IPS DF 6.9 (cell line): ENCODE measurements at regions not wholly inside any gene's neighbourhood (a gene's known extent, or its start where the extent isn't known, plus 50 kb on each side); places are given as distances from the start of the nearest gene placed in this dataset.

Source experiments
- DNase-seq: peaks from one replicate; pipeline ENCODE4 v3.0.0-alpha.2; 2013; ENCODE audit warnings: low read depth, low spot score
- H3K27ac ChIP-seq: one replicate; pipeline ENCODE4 v1.5.1; 2013; ENCODE audit warnings: low read length, control low read depth
- H3K27me3 ChIP-seq: 2 replicates; pipeline ENCODE4 v1.6.1; 2013; ENCODE audit warnings: mild to moderate bottlenecking, low read length; ENCODE audit not compliant: control insufficient read depth, insufficient read depth
- H3K36me3 ChIP-seq: 2 replicates; pipeline ENCODE4 v1.6.1; 2013; ENCODE audit warnings: low read length; ENCODE audit not compliant: control insufficient read depth, insufficient read depth
- H3K4me1 ChIP-seq: 2 replicates; pipeline ENCODE4 v1.6.1; 2013; ENCODE audit warnings: low read length; ENCODE audit not compliant: control insufficient read depth, insufficient read depth
- H3K4me3 ChIP-seq: 2 replicates; pipeline ENCODE4 v1.5.1; 2013; ENCODE audit warnings: mild to moderate bottlenecking, low read length
- H3K9me3 ChIP-seq: 2 replicates; pipeline ENCODE4 v1.6.1; 2013; ENCODE audit warnings: low read length, inconsistent platforms; ENCODE audit not compliant: control insufficient read depth, insufficient read depth
- WGBS: extraction: QIAGEN DNeasy Blood & Tissue Kit; methylation state at CpG from one replicate; pipeline ENCODE4 v1.1.7; 2013; ENCODE audit warnings: mixed read lengths, missing lambda C conversion rate; ENCODE audit not compliant: insufficient read length, insufficient coverage; 5-methylcytosine and 5-hydroxymethylcytosine counted together

GRCh38 chr16:79876332-79876730 lies 275.8 kb upstream of the MAF start:
- H3K4me3 ChIP-seq, result no peak overlapping the region
- WGBS, result no CpG with 5 or more reads among the region's 3 CpGs
- no peaks in the 10 kb centered on the region for H3K9me3 ChIP-seq
- DNase-seq, result no peak
- H3K4me1 ChIP-seq, result no peaks in the 10 kb centered on the region
- no peaks in the 10 kb centered on the region for H3K27me3 ChIP-seq
- H3K36me3 ChIP-seq, result no peaks in the 10 kb centered on the region
- H3K27ac ChIP-seq, result no peak overlapping the region

GRCh38 chr16:79874391-79874790 lies 273.9 kb upstream of the MAF start:
- WGBS, result no CpG with 5 or more reads among the region's 5 CpGs
- no peak for DNase-seq
- no peaks in the 10 kb centered on the region for H3K27me3 ChIP-seq

GRCh38 chr16:79873825-79874224 lies 273.3 kb upstream of the MAF start:
- H3K27me3 ChIP-seq, result no peaks in the 10 kb centered on the region
- DNase-seq, result no peak
- no peaks in the 10 kb centered on the region for H3K9me3 ChIP-seq
- no peaks in the 10 kb centered on the region for H3K4me1 ChIP-seq
- no peaks in the 10 kb centered on the region for H3K36me3 ChIP-seq
- no CpG with 5 or more reads among the region's 5 CpGs for WGBS
- H3K4me3 ChIP-seq, result no peak overlapping the region
- no peak overlapping the region for H3K27ac ChIP-seq

More at GRCh38 chr16:79874391-79874790, 273.9 kb upstream of the MAF start:
- Histone ChIP-seq H3K4me1 (no peaks in the 10 kb centered on the region), H3K4me3 (no peak overlapping the region), H3K27ac (no peak overlapping the region), H3K36me3 (no peaks in the 10 kb centered on the region), H3K9me3 (no peaks in the 10 kb centered on the region)

DNA sequence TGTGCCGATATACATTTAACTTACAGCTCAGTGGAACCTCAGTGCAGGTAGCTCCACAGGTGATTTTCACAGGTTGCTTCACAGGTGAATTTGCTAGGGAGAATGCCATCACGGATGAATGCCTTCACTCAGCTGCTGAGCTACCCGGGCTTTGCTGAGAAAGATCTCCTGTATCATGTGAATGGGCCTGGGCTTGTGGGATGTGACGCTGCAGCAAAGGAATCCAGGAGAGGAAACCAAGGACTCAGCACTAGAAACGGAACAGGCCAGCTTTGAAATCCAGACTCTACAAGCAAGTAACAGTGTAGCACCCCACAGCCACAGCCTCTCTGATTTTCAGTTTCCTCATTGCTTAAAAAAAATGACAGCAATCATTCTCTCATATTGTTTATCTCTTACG lies 271.4 kb upstream of the MAF start:
- no peak for DNase-seq

DNA sequence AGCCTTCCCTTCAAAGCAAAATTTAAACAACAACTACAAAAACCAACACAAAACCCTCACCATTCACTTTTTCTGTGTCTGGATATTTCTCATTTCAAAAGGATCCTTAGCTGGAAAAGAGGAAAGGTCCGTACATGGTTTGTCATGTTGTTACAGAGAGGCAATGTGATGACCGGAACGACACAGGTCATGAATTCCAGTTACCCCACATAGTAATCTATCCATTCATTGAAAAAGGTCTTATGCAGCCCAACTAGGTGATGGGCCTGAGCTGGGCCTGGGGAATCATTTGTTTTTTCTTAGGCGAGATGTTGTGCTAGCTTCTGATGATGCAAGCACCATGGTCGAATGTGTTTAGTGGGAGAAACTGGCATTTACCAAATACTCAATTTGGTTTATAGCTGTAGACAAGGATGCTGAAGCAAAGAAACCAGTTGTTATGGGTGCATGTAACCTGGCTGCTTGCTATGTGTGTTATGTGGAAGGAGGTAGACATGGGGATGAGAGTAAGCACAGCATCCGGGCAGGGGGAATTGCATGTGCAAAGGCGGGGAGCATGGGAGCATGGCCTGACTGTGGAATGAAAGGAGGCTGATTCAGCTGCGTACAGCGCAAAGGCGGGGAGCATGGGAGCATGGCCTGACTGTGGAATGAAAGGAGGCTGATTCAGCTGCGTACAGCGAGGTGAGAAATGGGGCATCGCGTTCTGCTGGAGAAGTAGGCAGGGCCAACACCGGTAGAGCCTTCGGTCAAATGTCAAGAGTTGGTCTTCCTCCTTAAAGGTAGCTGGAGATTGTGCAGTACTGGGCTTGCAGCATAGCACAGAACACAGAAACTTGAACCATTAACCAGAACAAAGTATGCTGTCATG lies 269.7 kb upstream of the MAF start:
- Histone ChIP-seq H3K9me3 (no peaks in the 10 kb centered on the region), H3K27me3 (no peaks in the 10 kb centered on the region), H3K4me3 (no peak overlapping the region), H3K4me1 (no peaks in the 10 kb centered on the region), H3K27ac (no peak overlapping the region), H3K36me3 (no peaks in the 10 kb centered on the region)
- no peak for DNase-seq
- WGBS, result no CpG with 5 or more reads among the region's 16 CpGs

More for the DNA sequence above, 271.4 kb upstream of the MAF start:
- H3K27ac ChIP-seq, result no peak overlapping the region
- H3K9me3 ChIP-seq, result no peaks in the 10 kb centered on the region
- H3K4me3 ChIP-seq, result no peak overlapping the region
- no peaks in the 10 kb centered on the region for H3K4me1 ChIP-seq
- no peaks in the 10 kb centered on the region for H3K36me3 ChIP-seq
- WGBS, result no CpG with 5 or more reads among the region's 6 CpGs
- H3K27me3 ChIP-seq, result no peaks in the 10 kb centered on the region

GRCh38 chr16:79869304-79870015 lies 268.9 kb upstream of the MAF start:
- Histone ChIP-seq H3K27ac (no peak overlapping the region), H3K4me3 (no peak overlapping the region), H3K27me3 (no peaks in the 10 kb centered on the region), H3K36me3 (no peaks in the 10 kb centered on the region), H3K4me1 (no peaks in the 10 kb centered on the region), H3K9me3 (no peaks in the 10 kb centered on the region)
- no peak for DNase-seq
- WGBS, result no CpG with 5 or more reads among the region's 4 CpGs

- WGBS, result no CpG with 5 or more reads among the region's 2 CpGs
- no peak overlapping the region for H3K4me3 ChIP-seq
- no peaks in the 10 kb centered on the region for H3K4me1 ChIP-seq
- no peaks in the 10 kb centered on the region for H3K9me3 ChIP-seq
- H3K27me3 ChIP-seq, result no peaks in the 10 kb centered on the region
- no peaks in the 10 kb centered on the region for H3K36me3 ChIP-seq
- no peak overlapping the region for H3K27ac ChIP-seq
- no peak for DNase-seq
These were observed 268.3 kb upstream of the MAF start for GRCh38 chr16:79868841-79869240.

- no peaks in the 10 kb centered on the region for H3K36me3 ChIP-seq
- no peak overlapping the region for H3K27ac ChIP-seq
- H3K4me1 ChIP-seq, result no peaks in the 10 kb centered on the region
- H3K9me3 ChIP-seq, result no peaks in the 10 kb centered on the region
- no CpG with 5 or more reads among the region's 4 CpGs for WGBS
- no peaks in the 10 kb centered on the region for H3K27me3 ChIP-seq
- no peak for DNase-seq
- no peak overlapping the region for H3K4me3 ChIP-seq
These were observed 267.0 kb upstream of the MAF start for GRCh38 chr16:79867425-79867997.

GRCh38 chr16:79865918-79866317 lies 265.4 kb upstream of the MAF start:
- H3K4me3 ChIP-seq, result no peak overlapping the region
- no peaks in the 10 kb centered on the region for H3K9me3 ChIP-seq
- no CpG with 5 or more reads among the region's 6 CpGs for WGBS
- no peaks in the 10 kb centered on the region for H3K4me1 ChIP-seq
- no peaks in the 10 kb centered on the region for H3K36me3 ChIP-seq
- no peaks in the 10 kb centered on the region for H3K27me3 ChIP-seq
- DNase-seq, result no peak
- H3K27ac ChIP-seq, result no peak overlapping the region

DNA sequence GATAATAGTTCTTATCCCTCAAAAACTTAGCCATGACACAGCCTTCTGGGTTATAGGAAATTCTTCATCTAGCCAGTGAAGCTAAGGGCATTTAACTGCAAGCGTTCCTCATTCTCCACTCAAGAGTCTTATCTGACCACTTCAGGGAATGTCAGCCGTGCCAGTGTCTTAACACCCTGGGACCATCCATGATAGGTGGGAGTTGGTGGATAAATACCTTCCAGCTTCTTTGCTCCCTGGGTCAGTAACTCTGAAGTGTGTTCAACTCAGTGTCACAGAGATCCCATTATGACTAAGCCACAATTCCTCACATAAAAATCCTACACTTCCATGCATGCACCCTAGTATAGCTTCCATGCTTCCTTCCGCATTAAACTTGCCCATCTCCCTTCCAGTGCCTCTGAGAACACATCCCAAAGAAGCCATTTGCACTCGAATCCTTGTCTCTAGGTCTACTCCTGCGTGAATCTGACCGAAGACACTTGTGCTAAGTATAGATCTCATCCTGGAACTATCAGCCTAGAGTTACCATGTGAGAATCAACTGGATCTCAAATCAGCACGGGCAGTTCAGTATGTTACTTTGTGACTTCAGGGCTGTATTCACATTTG lies 264.3 kb upstream of the MAF start:
- Histone ChIP-seq H3K27ac (no peak overlapping the region), H3K4me3 (no peak overlapping the region), H3K36me3 (no peaks in the 10 kb centered on the region), H3K27me3 (no peaks in the 10 kb centered on the region), H3K9me3 (no peaks in the 10 kb centered on the region), H3K4me1 (no peaks in the 10 kb centered on the region)
- WGBS, result no CpG with 5 or more reads among the region's 7 CpGs
- DNase-seq, result no peak
